SKM-1 (cell line): ENCODE measurements at regions not wholly inside any gene's neighbourhood (a gene's known extent, or its start where the extent isn't known, plus 50 kb on each side); places are given as distances from the start of the nearest gene placed in this dataset.

Experiments used
- DNase-seq: peaks from one replicate; lab custom pipeline; 2025; ENCODE audit not compliant: unreplicated experiment; lab: John Stamatoyannopoulos, UW

DNA sequence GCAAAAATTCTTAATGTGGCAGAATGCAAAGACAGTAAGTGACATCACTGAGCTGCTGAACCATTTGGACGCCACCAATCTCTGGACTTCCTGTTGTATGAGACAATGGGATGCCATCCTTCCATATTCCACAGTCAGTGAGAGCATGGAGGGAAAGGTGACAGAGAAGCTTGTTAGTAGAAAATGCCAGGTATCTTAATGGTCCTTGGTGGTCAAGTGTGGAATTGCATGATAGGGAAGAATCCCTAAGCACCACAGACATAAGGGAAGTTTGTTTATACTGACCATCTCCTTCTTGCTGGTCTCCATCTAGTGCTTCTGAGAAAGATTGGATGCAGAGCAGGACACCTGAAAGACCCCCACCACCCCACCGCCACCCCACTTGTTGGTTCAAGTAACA, 1410.0 kb upstream of the TMEM132C start:
- no peak for DNase-seq

DNA sequence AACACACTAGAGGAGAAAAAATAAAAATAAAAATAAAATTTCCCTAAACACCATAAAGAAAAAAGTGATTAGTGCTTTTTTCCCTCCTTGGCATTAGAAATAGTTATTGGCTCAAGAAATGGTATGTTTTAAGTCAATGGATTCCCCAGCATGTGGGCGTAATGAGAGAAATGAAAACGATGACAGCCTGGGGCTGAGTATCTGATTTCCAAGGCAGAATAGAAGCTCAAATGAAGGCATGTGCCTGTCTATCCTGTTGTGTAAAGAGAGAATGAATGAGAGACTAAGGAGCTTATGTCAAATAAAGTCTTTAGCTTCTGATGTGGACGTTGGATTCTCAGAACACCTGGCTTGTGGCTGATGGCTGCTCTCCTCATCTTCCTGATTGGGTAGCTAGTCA, 1408.4 kb upstream of the TMEM132C start:
- DNase-seq = no peak

DNA sequence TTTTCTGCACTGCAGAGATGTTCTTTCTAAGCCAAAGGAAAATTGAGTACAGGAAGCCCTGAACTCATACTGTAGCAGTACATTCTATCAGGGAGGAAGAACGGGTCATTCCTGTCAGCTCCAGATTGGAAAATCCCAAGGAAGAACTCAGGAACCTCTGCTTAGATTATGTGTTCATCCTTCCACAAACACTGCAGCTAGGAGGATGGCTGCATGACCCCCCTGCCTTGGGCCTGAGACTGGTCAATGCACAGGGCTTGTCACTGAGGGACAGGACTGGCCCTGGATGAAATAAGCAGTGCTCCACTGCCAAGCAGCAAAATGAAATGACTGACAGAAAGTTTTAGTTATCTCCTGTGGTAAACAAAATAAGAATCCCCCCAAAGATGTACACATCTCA, 1406.8 kb upstream of the TMEM132C start:
- DNase-seq = no peak

DNA sequence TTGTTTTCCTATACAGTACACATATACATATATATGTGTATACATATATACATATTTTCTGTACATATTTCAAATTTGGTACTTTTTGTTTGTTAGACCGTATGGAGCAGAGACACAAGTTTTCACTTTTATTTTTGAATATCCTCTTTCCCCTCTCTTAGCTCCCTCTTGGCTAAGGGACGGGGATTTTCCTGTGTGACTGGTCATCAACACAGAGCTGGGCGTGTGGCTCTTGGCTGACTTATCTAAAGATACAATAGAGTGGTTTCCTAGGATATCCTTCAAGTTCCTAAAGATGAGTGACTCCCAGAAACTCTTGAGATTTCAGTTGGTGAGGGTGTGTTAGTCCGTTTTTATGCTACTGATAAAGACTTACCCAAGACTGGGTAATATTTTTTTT, 1404.5 kb upstream of the TMEM132C start:
- DNase-seq = no peak

DNA sequence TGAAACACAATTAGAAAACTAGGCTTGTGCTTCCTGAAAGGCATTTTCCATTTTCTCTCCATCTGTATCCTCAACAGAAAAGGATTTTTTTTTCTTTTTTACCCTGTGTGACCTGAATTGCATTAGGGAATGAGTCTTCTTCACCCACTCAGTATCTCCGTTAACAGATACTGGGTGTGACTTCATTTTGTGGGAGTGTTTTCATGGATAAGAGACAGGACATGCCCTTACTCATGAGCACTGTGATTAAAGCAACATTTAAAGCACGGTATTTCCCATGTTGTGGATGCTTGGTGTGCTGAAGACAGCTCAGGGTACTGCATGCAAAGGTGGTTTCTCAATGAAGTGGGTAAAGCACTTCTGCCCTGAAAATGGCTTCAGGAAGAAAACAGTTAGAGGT, 1397.3 kb upstream of the TMEM132C start:
- no peak for DNase-seq

DNA sequence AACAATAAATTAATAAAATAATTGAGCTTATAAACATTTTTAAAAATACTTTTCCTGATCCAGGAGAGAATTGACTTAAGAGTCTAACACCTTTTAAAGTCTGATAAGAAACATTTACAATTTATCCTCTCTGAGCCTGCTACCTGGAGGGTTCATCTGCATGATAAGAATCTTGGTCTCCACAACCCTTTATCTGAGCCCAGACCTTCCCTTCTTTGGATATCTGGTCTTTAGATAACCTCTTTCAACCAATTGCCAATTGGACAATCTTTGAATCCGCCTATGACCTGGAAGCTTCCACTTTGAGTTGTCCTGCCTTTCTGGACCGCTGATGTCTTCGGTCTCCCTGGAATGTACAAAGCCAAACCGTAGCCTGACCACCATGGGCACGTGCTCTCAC, 1393.3 kb upstream of the TMEM132C start:
- DNase-seq = no peak

DNA sequence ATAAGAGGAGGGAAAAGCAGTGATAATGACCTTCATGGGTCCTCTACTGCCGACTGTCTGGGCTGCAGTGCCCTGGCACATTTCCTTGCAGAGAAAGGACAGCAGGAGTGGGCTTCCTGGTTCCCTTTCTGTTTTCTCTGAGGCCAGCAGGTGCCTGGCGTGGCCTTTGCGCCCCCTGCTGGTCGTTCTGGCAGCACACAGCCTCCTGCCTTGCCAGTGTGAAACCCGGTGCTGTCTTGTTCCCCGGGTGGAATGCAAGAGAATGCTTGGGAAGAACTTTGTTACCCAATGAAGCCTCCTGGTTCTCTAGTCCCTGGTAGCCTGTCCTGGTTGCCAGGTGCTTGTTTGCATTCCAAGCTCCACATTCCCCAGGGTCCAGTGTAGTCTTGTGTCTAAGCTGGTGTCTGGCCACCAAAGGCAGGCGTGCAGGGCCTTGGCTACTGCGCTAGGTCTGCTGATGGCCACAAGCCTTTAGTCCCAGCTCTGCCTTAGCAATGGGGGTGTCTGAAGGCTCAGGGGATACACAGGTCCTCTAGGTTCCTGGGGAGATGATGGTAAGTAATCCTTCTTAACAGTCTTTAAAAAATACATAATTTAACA, 1392.4 kb upstream of the TMEM132C start:
- DNase-seq = peak; percentile 2

DNA sequence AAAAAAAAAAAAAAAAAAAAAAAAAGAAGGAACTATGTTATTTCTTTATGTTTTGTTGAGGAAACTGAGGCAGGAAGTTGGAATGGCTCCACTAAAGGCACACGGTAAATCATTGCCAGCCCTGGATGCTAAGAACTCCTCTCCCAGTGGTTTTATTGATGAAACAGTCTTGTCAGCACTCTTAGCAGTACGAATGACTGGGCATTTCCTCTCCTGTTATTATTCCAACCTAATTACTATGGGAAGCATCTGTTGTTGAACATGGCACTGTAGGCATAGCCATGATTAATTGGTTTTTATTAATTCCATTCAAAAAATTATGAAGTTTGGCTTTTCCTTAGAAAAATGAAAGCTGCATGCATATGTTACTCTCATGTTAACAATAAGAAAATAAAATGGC, 1387.1 kb upstream of the TMEM132C start:
- DNase-seq = no peak

DNA sequence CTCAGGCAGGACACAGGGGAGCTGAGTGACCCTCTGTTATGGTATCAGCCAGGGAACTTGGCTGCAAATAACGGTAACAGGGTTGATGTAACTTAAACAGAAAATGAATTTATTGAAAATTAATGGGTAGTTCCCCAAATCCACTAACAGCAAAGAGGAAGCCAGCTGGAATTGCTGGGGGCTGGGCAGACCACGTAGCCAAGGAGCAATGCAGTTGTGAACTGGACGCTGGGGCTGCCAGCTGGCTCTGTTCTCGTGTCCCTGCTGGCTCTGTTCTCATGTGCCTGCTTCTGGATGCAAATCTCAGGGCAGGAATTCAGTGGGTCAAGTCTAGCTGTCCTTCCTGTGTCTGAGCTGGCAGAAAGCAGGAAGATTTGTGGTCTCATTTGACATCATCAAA, 1383.3 kb upstream of the TMEM132C start:
- DNase-seq = no peak

DNA sequence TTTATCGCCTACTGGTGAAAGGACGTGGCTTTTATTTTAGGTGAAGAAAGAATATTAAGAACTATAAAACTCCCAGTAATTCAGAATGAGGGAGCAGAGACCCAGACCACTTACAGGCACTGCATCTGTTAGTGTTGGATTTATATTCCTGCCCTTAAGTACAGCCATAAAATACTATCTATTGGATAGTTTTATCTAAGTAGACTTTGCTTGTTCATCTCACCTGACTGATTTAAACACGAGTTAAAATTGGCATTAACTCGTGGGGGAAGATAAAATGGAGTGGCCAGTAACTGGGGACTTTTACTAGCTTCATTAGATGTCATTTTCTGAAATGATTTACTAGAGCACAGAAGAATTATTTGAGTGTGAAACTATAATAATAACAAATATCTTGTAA, 1377.5 kb upstream of the TMEM132C start:
- no peak for DNase-seq

DNA sequence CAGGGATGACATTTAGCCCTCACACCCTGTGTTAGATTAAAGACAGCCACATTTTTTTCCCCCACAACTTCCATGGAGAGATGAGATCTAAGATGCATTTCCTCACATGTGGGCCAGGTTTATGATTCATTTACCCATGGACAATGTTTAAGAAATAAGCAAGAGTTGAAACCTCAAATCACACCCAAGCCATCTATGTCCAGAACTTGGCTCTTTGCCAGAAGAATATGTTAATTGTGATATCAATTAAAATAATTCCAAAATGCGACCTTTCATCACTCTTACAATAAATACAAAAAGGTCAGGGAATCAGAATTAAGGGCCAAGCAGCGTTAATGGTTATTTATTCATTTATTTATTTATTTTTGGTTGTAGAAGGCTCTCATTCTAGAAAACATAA, 1376.9 kb upstream of the TMEM132C start:
- no peak for DNase-seq

DNA sequence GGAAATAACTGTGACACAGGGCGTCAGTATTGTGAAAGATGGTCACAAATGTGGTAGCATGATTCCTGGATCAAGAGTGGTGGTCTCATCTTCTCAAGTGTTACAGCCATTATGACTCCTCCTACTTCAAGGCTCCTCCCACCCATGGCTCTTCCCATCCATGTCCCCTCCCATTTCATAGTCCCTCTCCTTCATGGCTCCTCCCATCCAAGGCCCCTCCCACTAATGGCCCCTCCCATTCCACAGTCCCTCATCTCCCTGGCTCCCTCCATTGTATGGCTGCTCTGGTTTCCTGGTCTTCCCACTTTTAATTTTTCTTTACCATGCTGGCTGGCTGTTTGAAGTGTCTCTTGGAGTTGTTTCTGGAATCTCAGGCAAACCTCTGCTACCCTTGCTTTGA, 1375.2 kb upstream of the TMEM132C start:
- DNase-seq = no peak

DNA sequence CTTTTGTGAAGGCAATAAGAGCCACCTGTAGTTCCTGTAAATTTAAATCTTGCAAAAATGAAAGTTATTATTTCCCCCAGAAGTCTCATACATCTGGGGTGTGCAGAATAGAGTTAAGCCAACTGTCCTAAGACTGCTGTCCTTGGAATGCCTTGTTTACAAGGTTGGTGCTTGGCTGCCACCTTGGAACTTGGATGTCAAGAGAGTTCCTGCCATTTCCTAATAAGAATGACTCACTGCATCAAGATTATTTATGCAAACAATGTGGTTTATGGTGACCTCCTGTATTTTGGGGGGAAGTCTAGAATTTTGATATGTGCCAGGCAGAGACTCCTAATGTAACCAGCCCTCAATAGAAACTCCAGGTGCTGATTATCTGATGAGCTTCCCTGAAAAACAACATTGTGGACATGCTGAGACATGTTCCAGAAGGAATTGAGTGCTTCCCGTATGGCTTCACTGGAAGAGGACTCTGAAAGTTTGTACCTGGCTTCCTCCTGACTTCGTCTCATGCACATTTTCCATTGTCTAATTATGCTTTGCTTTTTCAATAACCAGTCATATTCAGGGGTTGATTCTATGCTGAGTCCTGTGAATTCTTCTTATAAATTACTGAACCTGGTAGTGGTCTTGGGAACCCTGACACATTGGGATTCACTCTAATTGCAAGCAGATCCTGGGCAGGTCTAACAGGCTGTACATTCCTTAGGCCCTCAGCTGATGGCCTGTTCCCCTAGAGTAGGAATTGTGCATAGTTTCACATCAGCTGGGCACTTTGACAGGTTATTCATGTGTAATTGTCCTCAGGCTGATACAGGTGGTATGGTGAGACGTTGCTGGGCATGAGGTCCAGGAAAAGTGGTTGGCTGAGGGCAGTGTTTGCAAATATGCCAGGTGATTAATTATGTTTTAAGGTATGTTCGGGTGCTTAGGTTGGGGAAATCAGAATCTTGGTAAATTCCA, 1370.7 kb upstream of the TMEM132C start:
- no peak for DNase-seq

DNA sequence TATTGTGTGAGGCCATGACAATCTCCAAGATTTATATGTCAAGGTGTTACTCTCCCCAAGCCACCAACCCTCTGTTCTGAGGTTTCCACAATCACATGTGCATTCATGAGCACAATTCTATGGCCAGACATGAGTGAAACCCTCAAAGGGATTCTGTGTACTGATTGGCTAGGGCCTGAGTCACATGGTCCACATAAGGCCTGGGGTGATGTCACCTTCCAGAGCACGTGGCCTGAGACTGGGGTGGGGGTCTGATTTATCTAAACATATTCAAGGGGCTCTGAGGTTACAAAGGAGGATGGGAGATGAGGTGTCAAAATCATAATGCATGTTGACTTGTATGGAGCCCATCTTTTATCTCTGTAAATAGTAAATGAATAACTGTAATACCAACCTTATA, 1369.9 kb upstream of the TMEM132C start:
- DNase-seq = no peak

DNA sequence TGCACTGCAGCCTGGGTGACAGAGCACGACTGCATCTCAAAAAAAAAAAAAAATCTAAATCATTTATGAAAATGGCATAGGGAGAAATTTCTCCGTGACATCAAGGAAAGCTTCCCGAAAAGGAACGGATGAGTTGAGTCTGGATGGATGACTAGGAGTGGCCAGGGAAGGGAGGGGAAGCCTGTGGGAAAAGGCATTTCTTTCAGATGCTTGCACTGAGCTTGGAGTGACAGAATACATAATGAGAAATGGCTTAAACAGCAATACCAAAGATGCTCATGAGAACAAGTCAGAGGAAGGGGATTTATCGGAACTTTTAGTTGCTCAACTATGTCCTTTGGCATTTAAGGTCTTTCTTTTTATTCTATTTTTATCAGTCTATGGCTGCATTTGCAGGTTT, 1369.2 kb upstream of the TMEM132C start:
- no peak for DNase-seq

DNA sequence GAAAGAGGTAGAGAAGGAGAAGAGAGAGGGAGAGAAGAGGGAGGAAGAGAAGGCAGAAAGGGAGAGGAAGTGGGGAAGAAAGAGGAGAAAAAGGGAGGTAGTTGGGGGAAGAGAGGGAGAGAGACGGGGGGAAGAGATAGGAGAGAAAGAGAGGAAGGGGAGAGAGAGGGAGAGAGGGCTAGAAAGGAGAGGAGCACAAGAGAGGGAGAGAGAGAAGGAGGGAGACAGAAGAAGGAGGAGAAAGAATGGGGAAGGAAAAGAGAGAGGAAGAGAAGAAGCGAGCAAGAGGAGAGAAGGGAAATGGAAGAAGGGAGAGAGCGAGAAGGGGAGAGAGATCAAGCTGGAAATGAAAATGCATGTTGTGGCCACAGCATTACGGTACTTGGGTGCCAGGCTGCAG, 1368.4 kb upstream of the TMEM132C start:
- no peak for DNase-seq

DNA sequence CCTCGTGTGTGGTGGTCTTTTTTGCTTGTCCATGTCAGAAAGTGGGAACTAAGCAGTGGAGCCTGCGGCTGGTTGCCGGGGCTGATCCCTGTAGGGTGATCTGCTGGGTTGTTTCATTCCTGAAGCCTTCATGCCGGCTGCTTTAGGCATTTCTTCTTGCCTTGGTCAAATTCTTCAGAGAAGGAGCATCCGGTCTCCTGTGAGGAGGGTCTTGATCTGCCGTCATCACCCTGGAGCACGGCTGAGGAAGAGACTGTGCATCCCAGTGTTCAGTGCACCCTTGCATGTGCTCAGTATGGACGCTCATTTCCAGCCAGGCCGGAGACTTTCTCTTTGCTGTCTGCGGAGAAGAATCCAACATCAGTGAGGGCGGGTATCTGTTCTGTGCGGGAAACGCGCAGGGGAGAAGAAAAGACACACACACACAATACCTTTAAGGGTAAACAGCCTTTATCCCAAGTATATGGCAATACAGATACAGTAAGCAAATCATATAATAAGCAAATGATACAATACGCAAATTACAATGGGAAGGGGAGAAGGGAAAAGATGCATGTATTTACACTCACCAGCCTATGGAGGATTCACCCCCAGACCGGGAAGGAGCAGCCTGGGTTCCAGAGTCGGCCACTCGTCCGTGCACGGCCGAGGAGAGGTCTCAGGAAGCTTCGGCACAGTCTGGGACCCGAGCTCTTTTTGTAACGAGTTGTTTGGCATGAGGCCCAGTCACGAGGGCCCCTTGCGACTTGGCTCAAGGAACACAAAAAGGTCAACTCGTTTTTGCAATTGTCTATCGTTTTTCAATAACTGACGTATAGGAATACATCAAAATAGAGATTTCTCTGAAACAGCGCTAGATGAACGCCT, 1366.8 kb upstream of the TMEM132C start:
- no peak for DNase-seq

DNA sequence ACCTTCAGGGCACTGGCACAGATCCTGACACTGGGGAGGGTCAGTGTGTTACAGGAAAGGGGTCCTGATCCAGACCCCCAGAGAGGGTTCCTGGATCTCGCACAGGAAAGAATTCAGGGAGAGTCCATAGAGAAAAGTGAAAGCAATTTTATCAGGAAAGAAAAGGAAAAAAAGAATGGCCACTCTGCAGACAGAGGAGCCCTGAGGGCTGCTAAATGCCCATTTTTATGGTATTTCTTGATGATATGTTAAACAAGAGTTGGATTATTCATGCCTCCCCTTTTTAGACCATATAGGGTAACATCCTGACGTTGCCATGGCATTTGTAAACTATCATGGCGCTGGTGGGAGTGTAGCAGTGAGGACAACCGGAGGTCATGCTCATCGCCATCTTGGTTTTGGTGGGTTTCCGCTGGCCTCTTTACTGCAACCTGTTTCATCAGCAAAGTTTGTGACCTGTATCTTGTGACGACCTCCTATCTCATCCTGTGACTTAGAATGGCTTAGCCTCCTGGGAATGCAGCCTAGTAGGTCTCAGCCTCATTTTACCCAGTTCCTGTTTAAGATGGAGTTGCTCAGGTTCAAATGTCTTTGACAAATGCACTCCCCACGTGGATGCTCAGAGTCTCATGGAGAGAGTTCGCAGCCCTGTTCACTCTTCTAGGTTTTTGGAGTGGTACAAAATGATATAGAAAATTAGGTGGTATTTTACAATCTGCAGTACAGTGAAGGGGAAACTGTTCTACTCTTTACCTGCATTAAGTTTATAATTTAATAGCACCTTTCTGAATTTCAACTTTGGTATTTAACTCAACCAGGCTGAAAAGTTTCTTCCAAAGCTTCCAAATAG, 1363.7 kb upstream of the TMEM132C start:
- no peak for DNase-seq

DNA sequence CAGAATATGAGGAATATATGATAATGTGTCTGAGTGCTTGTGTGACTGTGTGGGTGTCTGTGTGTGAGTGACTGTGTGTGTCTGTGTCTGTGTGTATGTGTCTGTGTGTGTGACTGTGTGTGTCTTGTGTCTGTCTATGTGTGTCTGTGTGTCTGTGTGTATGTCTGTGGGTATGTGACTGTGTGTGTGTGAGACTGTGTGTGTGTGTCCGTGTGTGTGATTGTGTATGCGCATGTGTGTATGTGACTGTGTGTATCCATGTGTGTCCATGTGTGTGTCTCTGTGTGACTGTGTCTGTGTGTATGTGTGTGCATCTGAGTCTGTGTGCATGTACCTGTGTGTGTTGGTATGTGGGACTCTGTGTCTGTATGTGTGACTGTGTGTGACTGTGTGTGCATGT, 1361.2 kb upstream of the TMEM132C start:
- DNase-seq = no peak

DNA sequence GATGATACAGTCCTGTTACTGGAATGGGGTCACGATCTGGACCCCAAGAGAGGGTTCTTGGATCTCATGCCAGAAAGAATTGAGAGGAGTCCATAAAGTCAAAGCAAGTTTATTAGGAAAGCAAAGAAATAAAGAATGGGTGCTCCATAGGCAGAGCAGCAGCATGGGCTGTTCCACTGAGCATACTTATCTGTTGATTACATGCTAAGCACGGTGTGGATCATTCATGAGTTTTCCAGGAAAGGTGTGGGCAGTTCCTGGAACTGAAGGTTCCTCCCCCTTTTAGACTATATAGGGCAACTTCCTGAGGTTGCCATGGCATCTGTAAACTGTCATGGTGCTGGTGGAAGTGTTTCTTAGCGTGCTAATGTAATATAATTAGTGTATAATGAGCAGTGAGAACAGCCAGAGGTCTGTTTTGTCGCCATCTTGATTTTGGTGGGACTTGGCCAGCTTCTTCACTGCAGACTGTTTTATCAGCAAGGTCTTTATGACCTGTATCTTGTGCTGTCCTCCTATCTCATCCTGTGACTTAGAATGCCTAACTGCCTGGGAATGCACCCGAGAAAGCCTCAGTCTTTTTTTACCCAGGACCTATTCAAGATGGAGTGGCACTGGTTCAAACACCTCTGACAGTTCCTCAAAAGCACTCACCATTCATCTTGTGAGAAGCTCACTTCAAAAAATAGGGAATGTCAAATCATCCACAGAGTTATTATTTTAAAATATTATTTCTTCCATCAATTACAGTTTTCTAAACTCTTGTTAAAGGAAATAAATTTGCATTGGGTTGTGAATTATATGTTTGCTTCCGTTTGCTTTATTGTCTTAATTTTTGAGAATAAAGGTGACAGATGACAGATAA, 1358.8 kb upstream of the TMEM132C start:
- no peak for DNase-seq
